CD4-positive, alpha-beta T cell treated with Interleukin-1 beta for 1 hour (primary cell): ENCODE measurements at regions not wholly inside any gene's neighbourhood (a gene's known extent, or its start where the extent isn't known, plus 50 kb on each side); places are given as distances from the start of the nearest gene placed in this dataset.
"Not testable (repeated sequence)": the region's sequence is repeated elsewhere in the genome, so short reads cannot be mapped to it uniquely, and the experiment has no call there.

Source experiments
- DNase-seq, 2 donors: peaks; one replicate each; pipeline ENCODE4 v3.0.0-alpha.2; 2020 to 2022

GRCh38 chr15:94848054-94848453 is 616.7 kb downstream of the MCTP2 start:
- DNase-seq = no peak

DNA sequence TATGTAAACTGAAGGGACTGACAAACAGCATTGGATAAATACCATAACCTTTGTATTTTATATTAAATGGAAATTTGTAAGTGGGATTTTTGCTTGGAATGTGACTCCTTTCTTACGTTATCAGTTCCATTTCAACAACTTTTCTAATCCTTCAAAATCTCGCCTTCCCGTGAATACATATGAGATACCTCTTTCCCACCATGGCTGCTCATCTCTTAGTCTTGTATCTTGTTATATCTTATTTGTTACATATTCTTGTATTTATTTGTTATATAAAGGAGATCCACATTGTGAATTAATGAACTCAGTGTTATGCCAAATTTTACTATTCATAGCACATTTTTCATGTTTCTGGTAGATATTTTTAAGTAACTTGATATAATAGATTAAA is 623.7 kb downstream of the MCTP2 start:
- no peak for DNase-seq

DNA sequence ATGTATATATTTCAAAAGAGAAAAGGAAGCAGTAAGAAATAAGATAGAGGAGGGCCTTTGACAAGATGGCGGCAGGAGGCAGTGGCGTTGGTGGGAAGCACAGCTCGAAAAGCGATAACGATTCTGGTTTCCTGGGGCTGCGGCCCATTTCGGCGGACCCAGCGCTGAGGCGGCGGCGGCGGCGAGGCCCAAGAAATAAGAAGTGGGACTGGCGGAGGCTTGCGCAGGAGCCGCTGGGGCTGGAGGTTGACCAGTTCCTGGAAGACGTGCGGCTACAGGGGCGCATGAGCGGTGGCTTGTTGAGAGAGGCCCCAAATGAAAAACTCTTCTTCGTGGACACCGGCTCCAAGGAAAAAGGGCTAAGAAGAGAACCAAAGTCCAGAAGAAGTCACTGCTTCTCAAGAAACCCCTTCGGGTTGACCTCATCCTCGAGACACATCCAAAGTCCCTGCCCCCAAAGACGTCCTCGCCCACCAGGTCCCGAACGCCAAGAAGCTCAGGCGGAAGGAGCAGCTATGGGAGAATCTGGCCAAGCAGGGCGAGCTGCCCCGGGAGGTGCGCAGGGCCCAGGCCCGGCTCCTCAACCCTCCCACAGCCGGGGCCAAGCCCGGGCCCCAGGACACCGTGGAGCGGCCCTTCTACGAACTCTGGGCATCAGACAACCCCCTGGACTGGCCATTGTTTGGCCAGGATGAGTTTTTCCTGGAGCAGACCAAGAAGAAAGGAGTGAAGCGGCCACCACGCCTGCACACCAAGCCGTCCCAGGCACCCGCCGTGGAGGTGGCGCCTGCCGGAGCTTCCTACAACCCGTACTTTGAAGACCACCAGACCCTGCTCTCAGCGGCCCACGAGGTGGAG is 624.3 kb downstream of the MCTP2 start:
- DNase-seq = no peak

- no peak for DNase-seq
Observed at GRCh38 chr15:94856267-94856854, 625.0 kb downstream of the MCTP2 start.

DNA sequence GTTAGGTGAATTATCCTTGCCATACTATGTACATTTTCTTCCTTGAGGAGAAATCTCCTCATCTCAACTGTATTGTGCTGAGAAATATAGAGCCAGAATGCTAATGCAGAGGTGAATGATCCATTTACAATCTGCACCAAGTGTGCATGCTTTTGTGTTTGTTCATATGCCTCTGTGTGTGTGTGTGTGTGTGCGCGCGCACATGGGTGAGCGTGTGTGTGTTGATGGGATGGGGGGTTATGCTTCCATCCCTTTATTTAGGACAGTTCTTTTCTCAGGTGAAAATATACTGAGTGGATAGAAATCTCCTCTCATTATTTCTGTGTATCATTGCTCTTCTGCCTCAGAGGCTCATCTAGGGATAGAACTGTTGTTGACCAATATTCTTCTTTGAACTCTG is 626.1 kb downstream of the MCTP2 start:
- DNase-seq = no peak

DNA sequence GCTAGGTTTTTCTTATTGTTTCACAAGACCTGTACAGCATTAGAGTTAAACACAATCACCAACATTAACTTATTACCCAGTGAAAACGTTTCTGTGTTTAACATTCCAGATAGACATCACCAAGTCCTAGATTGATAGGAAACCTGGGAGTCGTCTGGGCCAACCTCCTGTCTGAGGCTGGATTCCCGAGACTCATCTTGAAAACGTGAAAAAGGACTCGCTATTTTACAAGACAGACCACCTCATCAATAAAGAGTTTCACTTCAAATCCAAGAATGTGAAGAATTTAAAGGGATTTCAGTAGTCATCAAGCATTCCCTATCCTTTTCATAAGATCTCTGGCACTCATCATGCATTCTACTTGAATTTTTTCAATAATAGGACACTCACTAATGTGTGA is 626.6 kb downstream of the MCTP2 start:
- DNase-seq = no peak

GRCh38 chr15:94858449-94858848 is 627.1 kb downstream of the MCTP2 start:
- DNase-seq = no peak

DNA sequence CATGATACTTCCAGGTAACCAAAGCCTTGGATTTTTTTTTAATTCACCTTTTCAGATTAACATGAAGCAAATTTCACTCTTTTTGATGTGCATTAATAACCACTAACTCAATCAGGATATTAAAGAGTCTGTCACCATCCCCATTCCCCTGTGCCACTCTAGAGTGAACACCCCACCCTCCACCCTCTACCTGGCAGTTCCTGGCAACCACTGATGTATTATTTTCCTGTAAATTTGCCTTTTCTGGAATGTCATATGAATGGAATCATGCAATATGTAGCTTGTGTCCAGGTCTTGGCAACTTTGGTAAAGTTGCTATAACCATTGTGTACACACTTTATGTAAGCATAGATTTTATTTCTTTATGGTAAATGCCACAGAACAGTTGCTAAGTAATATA is 627.6 kb downstream of the MCTP2 start:
- no peak for DNase-seq

- DNase-seq = no peak
Observed at GRCh38 chr15:94864600-94864999, 633.2 kb downstream of the MCTP2 start.

DNA sequence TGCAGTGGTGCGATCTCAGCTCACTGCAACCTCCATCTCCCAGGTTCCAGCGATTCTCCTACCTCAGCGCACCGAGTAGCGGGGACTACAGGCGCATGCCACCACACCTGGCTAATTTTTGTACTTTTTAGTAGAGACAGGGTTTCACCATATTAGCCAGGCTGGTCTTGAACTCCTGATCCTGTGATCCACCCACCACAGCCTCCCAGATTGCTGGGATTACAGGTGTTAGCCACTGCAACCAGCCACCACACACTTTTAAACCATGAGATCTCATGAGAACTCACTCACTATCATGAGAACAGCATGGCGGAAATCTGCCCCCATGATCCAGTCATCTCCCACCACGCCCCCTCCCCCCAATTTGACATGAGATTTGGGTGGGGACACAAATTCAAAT is 636.9 kb downstream of the MCTP2 start:
- not testable (repeated sequence) for DNase-seq

DNA sequence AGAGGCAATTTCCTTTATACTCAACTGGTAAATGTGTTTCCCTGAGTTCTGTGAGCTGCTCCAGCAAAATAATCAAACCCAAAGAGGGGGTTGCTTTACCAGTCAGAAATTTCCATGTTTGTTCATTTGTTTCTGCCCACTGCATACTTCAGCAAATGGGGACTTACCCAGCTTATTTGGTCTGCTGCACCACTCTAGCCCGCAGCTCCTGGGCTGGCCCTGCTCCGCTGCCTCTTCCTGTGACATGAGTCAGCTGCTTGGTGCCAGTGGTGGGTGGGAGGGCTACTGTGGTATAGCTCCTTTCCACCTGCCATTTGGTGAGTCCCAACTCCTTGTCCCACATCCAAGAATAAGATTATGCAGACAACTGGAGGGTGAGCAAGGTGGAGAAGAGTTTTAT is 644.2 kb downstream of the MCTP2 start:
- no peak for DNase-seq

GRCh38 chr15:94877833-94878232 is 646.5 kb downstream of the MCTP2 start:
- DNase-seq = no peak

DNA sequence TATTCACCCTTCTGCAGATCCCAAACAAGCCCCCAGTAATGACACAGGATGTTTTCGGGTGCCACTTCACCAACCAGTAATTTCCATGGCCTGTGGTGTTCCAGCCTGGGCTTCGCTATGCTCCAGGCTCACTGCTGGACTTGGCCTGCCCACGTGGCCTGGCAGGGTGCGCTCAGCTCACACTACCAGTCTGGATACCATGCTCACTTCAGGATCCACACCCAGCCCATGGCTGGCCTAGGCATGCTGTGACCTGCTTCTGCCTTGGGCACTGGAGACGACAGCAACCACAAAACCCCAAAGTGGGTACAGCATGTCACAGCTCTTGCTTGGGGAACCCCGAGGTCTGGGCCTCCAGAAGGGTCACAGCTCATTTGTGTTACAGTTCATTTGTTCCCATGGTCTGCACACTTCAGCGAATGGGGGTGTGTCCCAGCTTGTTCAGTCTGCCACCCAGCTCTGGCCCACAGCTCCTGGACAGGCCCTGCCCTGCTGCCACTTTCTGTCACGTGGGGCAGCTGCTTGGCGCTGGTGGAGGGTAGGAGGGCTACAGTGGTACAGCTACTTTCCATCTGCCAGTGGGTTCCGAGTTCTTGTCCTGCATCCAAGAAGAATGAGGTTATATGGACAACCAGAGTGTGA is 650.8 kb downstream of the MCTP2 start:
- no peak for DNase-seq

DNA sequence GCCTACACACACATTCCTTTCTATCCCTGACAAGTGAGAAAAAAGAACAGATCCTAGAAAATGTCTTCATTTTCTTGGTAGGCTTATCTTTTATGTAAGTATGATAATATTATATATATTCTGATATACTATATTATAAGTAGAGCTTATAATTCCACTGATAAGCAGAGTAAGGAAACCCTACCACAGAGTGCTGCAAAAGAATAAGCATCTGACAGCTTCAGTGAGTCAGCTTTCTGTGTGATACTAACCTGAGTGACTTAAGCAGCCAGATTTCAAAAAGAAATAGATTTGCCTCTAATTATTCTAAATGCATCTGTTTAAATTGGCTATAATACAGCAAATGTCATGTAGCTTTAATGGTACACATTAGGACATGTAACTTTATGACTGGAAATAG is 656.0 kb downstream of the MCTP2 start:
- DNase-seq = no peak

GRCh38 chr15:94889153-94889552 is 657.8 kb downstream of the MCTP2 start:
- no peak for DNase-seq

DNA sequence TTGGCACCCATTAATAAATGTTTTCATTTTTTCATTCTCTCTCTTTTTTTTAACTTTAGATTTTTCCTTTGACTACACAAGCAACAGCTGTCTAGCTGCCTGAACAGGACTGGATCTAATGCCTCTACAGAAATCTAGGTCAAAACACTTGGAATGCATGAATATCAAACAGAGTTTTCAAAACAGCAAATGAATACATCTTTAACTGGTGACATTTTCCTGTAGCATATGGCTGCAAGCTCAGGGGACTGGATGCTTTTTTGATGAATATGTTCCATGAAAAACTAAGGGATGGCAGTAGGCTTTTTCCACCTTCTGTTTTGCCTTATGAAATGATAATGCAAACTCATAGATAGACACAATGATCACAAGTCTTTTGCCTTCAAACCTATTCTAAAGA is 661.7 kb downstream of the MCTP2 start:
- DNase-seq = no peak

- DNase-seq = no peak
Observed at GRCh38 chr15:94894056-94894455, 662.7 kb downstream of the MCTP2 start.

DNA sequence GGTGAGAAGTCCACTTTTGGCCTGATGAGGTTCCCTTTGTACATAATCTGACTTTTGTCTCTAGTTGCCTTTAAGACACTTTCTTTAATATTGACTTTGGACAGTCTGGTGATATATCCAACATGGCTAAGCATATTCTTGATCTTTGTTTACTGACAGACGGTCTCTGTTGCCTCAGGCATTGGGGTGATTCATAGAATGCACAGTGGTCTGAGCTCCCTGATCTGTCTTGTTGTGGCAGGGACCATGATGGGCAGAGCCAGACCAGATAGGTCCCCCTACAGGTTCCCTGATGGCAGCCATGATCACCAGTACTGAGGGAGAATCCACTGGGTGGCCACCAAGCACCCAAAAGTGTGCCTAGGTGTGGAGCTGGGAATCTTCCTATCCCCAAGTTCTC is 678.1 kb downstream of the MCTP2 start:
- no peak for DNase-seq

- no peak for DNase-seq
Observed at GRCh38 chr15:94910166-94910565, 678.8 kb downstream of the MCTP2 start.

DNA sequence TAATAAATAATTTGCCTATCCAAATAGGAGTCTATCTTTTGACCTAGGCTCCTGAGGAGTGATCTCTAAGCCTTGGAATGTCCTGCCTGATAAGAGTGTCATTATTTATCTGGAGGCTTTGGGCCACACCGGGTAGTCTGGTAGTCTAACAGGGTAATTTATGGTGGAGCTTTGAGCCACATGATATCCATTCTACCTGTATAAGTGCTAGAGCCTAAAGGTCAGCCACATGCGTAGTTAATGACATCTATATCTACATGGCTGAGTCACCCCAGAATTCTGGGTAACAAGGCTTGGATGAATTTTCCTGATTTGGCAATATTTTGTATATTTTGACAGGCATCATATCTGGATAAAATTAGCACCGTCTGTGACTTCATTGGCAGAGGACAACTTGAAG is 681.4 kb downstream of the MCTP2 start:
- no peak for DNase-seq

DNA sequence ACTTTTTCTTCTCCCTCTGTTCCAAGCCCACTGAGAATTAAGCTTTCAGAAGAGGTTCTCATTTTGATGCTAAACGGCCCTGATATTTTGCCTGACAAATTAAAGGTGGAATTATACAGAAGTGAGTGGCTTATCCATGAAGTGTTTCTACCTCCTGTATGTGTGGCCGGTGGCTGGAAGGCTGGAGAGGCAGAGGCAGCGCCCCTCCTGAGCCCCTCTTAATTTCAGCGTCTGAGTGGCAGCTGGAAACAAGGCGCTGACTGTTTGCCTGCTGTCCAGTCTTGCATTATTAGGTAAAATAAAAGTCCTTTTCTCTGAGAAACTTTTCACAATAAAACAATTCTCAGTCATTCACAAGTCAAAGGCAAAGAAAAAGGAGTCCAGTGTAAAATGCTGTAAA is 685.7 kb downstream of the MCTP2 start:
- no peak for DNase-seq

GRCh38 chr15:94921936-94922335 is 690.6 kb downstream of the MCTP2 start:
- DNase-seq = no peak

DNA sequence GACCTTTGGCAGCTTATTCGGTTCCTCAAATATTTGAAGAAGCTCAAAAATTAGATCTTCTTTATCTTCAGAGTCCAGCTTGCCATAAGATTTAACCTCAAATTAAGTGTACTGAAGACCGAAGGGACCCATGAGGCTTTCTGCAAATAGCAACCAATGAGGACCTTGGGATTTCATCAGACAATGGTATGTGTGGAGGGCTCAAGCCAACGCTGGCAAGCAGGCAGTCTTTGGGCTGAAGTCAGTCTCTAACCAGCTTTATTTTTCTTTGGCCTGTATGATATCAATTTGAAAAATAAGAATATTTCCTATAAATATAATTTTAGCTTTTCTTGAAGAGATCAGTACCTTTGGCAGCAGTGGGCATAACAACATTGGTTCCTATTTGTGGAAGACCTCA is 692.7 kb downstream of the MCTP2 start:
- DNase-seq = no peak

- no peak for DNase-seq
Observed at GRCh38 chr15:94924971-94925598, 693.7 kb downstream of the MCTP2 start.
